ENCODE measurements at regions not wholly inside any gene's neighbourhood (a gene's known extent, or its start where the extent isn't known, plus 50 kb on each side); places are given as distances from the start of the nearest gene placed in this dataset.
A peak's percentile ranks its signal among the peaks of the same experiment; 100 is the strongest.

DNA sequence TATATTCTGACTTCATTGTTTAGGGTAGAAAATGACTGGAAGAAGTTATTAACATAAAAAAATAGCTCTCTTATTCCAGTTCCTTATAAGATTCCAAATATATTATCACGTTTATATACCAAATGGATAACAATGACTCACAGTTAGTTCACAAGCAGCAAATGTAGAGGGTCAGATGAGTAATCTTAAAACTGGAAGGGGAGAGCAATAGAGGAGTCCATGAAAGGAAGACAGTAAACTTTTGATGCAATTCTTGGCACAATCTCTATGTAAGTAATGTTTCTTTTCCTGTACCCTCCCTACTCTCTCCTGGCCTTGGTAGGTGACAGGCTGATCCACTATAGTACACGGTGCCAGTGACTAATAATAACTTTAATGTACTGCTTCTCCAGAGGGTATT, 259.0 kb upstream of the TRPC5 start:
- no peak for TF ChIP-seq TARDBP (IDR thresholded peaks at IDR 0.05)
- no peak for TF ChIP-seq LEF1 (IDR thresholded peaks at IDR 0.05; ENCODE audit: borderline replicate concordance)
- no peak for TF ChIP-seq SUZ12 (IDR thresholded peaks at IDR 0.05)
- no peak for TF ChIP-seq PKNOX1 (IDR thresholded peaks at IDR 0.05)
- TF ChIP-seq ARNT (IDR thresholded peaks at IDR 0.05), result no peak
- no peak for TF ChIP-seq FOXA1 (IDR thresholded peaks at IDR 0.05)
- TF ChIP-seq FOXK2 (IDR thresholded peaks at IDR 0.05), result no peak
- no peak for TF ChIP-seq NFRKB (IDR thresholded peaks at IDR 0.05)
- TF ChIP-seq FOXM1 (IDR thresholded peaks at IDR 0.05; ENCODE audit: borderline replicate concordance), result no peak
- TF ChIP-seq ZNF384 (IDR thresholded peaks at IDR 0.05), result no peak
- TF ChIP-seq ELF4 (IDR thresholded peaks at IDR 0.05), result no peak
- no peak for TF ChIP-seq SP1 (IDR thresholded peaks at IDR 0.05)
- TF ChIP-seq L3MBTL2 (conservative IDR thresholded peaks at IDR 0.05), result no peak
- no peak for TF ChIP-seq CTBP1 (IDR thresholded peaks at IDR 0.05; ENCODE audit: borderline replicate concordance)
- TF ChIP-seq HDGF (IDR thresholded peaks at IDR 0.05; ENCODE audit: borderline replicate concordance), result no peak
- no peak for TF ChIP-seq BHLHE40 (IDR thresholded peaks at IDR 0.05; ENCODE audit: borderline replicate concordance)
- ChIA-PET CTCF (no interaction called here), POLR2A (no interaction called here)
- no peak for DNase-seq (ENCODE audit: extremely low spot score)

- DNase-seq (ENCODE audit: extremely low spot score), result no peak
- ChIA-PET CTCF (interaction anchor here (0.6 kb wide), 1 partner anchor 745 kb away, joined by 4 read pairs; no protein-coding TSS in a partner anchor), POLR2A (no interaction called here)
- no peak for TF ChIP-seq FOXA1 (IDR thresholded peaks at IDR 0.05)
These were observed 230.6 kb upstream of the TRPC5 start for GRCh38 chrX:112313201-112313600.

DNA sequence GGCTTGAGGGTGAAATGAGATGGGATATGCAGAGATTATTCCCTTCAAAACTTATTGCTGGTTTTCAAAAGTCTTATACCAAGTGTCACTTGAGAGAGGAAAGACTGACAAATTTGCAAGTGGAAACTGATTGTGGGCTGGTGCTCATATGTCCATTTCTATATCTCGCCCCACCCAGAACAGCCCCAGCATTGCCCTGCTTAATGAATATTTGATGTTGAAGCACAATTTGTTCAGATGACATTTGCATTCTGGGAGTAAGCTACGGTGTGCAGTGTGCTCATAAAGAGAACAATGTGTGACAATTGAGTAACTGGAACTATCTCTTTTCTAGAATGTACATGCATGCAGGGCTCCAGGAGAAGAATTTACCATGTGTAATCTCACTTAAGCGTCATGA, 223.5 kb upstream of the TRPC5 start:
- CTCF ChIA-PET, result no interaction called here

GRCh38 chrX:112279940-112280339, 197.4 kb upstream of the TRPC5 start:
- DNase-seq (ENCODE audit: extremely low spot score), result no peak
- POLR2A ChIA-PET, result no interaction called here
- TF ChIP-seq L3MBTL2 (conservative IDR thresholded peaks at IDR 0.05) (no peak), CTBP1 (IDR thresholded peaks at IDR 0.05; ENCODE audit: borderline replicate concordance) (no peak), TARDBP (IDR thresholded peaks at IDR 0.05) (no peak), PKNOX1 (IDR thresholded peaks at IDR 0.05) (no peak), LEF1 (IDR thresholded peaks at IDR 0.05; ENCODE audit: borderline replicate concordance) (no peak), SP1 (IDR thresholded peaks at IDR 0.05) (no peak), HDGF (IDR thresholded peaks at IDR 0.05; ENCODE audit: borderline replicate concordance) (no peak), SUZ12 (IDR thresholded peaks at IDR 0.05) (no peak), FOXK2 (IDR thresholded peaks at IDR 0.05) (no peak), ARNT (IDR thresholded peaks at IDR 0.05) (no peak), BHLHE40 (IDR thresholded peaks at IDR 0.05; ENCODE audit: borderline replicate concordance) (no peak), ELF4 (IDR thresholded peaks at IDR 0.05) (no peak), FOXA1 (IDR thresholded peaks at IDR 0.05) (no peak), ZNF384 (IDR thresholded peaks at IDR 0.05) (no peak), FOXM1 (IDR thresholded peaks at IDR 0.05; ENCODE audit: borderline replicate concordance) (no peak)
- CTCF ChIA-PET, result no interaction called here

More for the DNA sequence above, 223.5 kb upstream of the TRPC5 start:
- no peak for TF ChIP-seq NFRKB (IDR thresholded peaks at IDR 0.05)
- TF ChIP-seq FOXK2 (IDR thresholded peaks at IDR 0.05), result no peak
- no peak for TF ChIP-seq L3MBTL2 (conservative IDR thresholded peaks at IDR 0.05)
- TF ChIP-seq SP1 (IDR thresholded peaks at IDR 0.05), result no peak
- no peak for TF ChIP-seq SUZ12 (IDR thresholded peaks at IDR 0.05)
- TF ChIP-seq ELF4 (IDR thresholded peaks at IDR 0.05), result no peak
- no peak for TF ChIP-seq PKNOX1 (IDR thresholded peaks at IDR 0.05)
- no peak for TF ChIP-seq ARNT (IDR thresholded peaks at IDR 0.05)
- no peak for TF ChIP-seq BHLHE40 (IDR thresholded peaks at IDR 0.05; ENCODE audit: borderline replicate concordance)
- TF ChIP-seq FOXM1 (IDR thresholded peaks at IDR 0.05; ENCODE audit: borderline replicate concordance), result no peak
- DNase-seq (ENCODE audit: extremely low spot score), result no peak
- POLR2A ChIA-PET, result no interaction called here

DNA sequence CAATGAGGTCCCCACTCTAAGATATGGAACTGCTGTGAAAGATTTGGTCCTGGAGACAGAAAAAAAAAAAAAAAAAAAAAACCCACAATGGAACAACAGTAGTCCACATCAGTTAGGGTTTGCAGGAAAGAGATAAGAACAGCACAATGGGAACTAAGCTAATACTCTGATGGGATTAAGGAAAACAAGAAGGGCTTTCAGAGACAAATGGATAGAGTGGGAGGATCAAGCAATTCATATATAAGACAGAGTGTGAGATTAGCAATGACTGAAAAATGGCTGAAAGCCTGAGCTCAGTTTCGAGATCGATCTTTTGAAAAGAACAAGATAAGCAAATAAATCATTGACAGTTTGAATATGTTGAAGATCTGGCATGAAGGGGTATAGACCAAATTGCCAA, 188.4 kb upstream of the TRPC5 start:
- ChIA-PET POLR2A (no interaction called here), CTCF (no interaction called here)
- DNase-seq (ENCODE audit: extremely low spot score), result no peak
- no peak for TF ChIP-seq ELF4 (IDR thresholded peaks at IDR 0.05)

DNA sequence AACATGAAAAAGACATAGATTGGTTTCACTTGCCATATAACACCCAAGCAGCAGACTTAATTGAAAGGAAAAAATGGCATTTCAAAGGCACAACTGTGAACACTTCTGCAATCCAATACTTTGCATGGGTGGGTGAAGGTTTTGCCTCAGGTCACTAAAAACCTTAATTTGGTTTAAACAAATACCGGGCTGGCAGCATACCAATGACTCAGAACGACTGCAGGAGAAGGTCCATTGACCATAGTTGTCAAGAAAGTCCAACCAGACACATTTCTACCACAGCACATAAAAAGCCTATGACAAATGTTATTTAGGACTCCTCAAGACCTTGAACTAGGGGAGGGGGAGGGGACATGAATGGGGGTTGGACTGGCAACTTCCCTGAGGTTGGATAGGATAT, 183.6 kb upstream of the TRPC5 start:
- ChIA-PET POLR2A (no interaction called here), CTCF (no interaction called here)
- TF ChIP-seq TARDBP (IDR thresholded peaks at IDR 0.05) (no peak), L3MBTL2 (conservative IDR thresholded peaks at IDR 0.05) (no peak), FOXM1 (IDR thresholded peaks at IDR 0.05; ENCODE audit: borderline replicate concordance) (no peak), HDGF (IDR thresholded peaks at IDR 0.05; ENCODE audit: borderline replicate concordance) (no peak)
- no peak for DNase-seq (ENCODE audit: extremely low spot score)

DNA sequence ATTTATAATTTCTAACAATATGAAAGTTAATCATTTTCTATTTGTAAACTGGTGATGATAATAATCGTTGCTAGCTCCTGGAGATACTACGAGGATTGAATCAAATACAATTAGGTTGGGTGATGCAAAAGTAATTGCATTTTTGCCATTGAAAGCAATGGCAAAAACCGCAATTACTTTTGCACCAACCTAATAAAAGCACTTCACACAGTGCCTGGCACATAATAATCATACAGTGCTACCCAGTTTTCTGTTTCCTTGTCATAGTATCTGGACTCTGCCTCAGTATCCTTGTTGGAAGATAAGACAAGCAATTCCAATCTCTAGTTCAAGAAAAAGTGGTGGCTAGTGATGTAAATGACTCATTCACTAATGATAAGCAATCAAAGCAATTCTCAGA, 176.8 kb upstream of the TRPC5 start:
- POLR2A ChIA-PET, result no interaction called here

More for the DNA sequence above, 176.8 kb upstream of the TRPC5 start:
- DNase-seq (ENCODE audit: extremely low spot score), result no peak
- CTCF ChIA-PET, result no interaction called here
- TF ChIP-seq FOXA1 (IDR thresholded peaks at IDR 0.05) (no peak), FOXM1 (IDR thresholded peaks at IDR 0.05; ENCODE audit: borderline replicate concordance) (no peak), ELF4 (IDR thresholded peaks at IDR 0.05) (peak; percentile 93)

All from HEK293T (cell line).